ENCODE measurements at regions not wholly inside any gene's neighbourhood (a gene's known extent, or its start where the extent isn't known, plus 50 kb on each side); places are given as distances from the start of the nearest gene placed in this dataset.

GRCh38 chr20:12411246-12411940 is 493.7 kb downstream of the BTBD3 start:
- 73 to 78% methylated on average over 7 of the region's 7 CpGs for WGBS, 2 donors
- intact Hi-C loops (cut with DNase I; ENCODE audit: low total_unique reads), result no loop called here
- TF ChIP-seq POLR2A (IDR thresholded peaks at IDR 0.05) (no peak), CTCF (IDR thresholded peaks at IDR 0.05) (no peak)
- DNase-seq (ENCODE audit: low spot score in 2 of 2), result no peak
- no peak overlapping the region for H3K4me3 ChIP-seq (ENCODE audit: low read depth, poor library complexity, severe bottlenecking)

- DNase-seq (ENCODE audit: low spot score in 2 of 2), result no peak
- no peak for TF ChIP-seq CTCF (IDR thresholded peaks at IDR 0.05)
- no peak for TF ChIP-seq POLR2A (IDR thresholded peaks at IDR 0.05)
- WGBS, 2 donors, result 34 to 48% methylated on average over 1 of the region's 1 CpG
- H3K4me3 ChIP-seq (ENCODE audit: low read depth, poor library complexity, severe bottlenecking), result no peak overlapping the region
- intact Hi-C loops (cut with DNase I; ENCODE audit: low total_unique reads), result no loop called here
Observed at GRCh38 chr20:12413116-12413515, 495.4 kb downstream of the BTBD3 start.

GRCh38 chr20:12414446-12415274 is 497.0 kb downstream of the BTBD3 start:
- no peak overlapping the region for H3K4me3 ChIP-seq (ENCODE audit: low read depth, poor library complexity, severe bottlenecking)
- DNase-seq (ENCODE audit: low spot score in 2 of 2), result no peak
- intact Hi-C loops (cut with DNase I; ENCODE audit: low total_unique reads), result no loop called here
- 35 to 43% methylated on average over 10 of the region's 10 CpGs for WGBS, 2 donors
- TF ChIP-seq POLR2A (IDR thresholded peaks at IDR 0.05), result no peak

- DNase-seq (ENCODE audit: low spot score in 2 of 2), result no peak
- H3K4me3 ChIP-seq (ENCODE audit: low read depth, poor library complexity, severe bottlenecking), result no peak overlapping the region
- intact Hi-C loops (cut with DNase I; ENCODE audit: low total_unique reads), result no loop called here
- WGBS, 2 donors, result 77 to 86% methylated on average over 4 of the region's 4 CpGs
- TF ChIP-seq CTCF (IDR thresholded peaks at IDR 0.05), result no peak
- TF ChIP-seq POLR2A (IDR thresholded peaks at IDR 0.05), result no peak
Observed at GRCh38 chr20:12416281-12416680, 498.6 kb downstream of the BTBD3 start.

- intact Hi-C loops (cut with DNase I; ENCODE audit: low total_unique reads), result no loop called here
- no peak overlapping the region for H3K4me3 ChIP-seq (ENCODE audit: low read depth, poor library complexity, severe bottlenecking)
- TF ChIP-seq CTCF (IDR thresholded peaks at IDR 0.05) (no peak), POLR2A (IDR thresholded peaks at IDR 0.05) (no peak)
- no peak for DNase-seq (ENCODE audit: low spot score in 2 of 2)
- 85 to 89% methylated on average over 2 of the region's 2 CpGs for WGBS, 2 donors
Observed at GRCh38 chr20:12433724-12434123, 516.0 kb downstream of the BTBD3 start.

- DNase-seq (ENCODE audit: low spot score in 2 of 2), result no peak
- TF ChIP-seq POLR2A (IDR thresholded peaks at IDR 0.05) (no peak), CTCF (IDR thresholded peaks at IDR 0.05) (no peak)
- H3K4me3 ChIP-seq (ENCODE audit: low read depth, poor library complexity, severe bottlenecking), result no peak overlapping the region
- 48 to 61% methylated on average over 3 of the region's 3 CpGs for WGBS, 2 donors
- intact Hi-C loops (cut with DNase I; ENCODE audit: low total_unique reads), result no loop called here
Observed at GRCh38 chr20:12434672-12435071, 517.0 kb downstream of the BTBD3 start.

Data from lower leg skin (tissue), 4 donors.